ENCODE measurements at regions not wholly inside any gene's neighbourhood (a gene's known extent, or its start where the extent isn't known, plus 50 kb on each side); places are given as distances from the start of the nearest gene placed in this dataset.

GRCh38 chr3:117314441-117315150 is 605.0 kb downstream of the TUSC7 start:
- no peak for FAIRE-seq

GRCh38 chr3:117322866-117323265 is 613.3 kb downstream of the TUSC7 start:
- FAIRE-seq: no peak

- no peak for FAIRE-seq
Measured at GRCh38 chr3:117346901-117347300, 637.3 kb downstream of the TUSC7 start.

- FAIRE-seq: no peak
Measured at GRCh38 chr3:117348884-117349283, 639.3 kb downstream of the TUSC7 start.

GRCh38 chr3:117349566-117349965 is 640.0 kb downstream of the TUSC7 start:
- no peak for FAIRE-seq

DNA sequence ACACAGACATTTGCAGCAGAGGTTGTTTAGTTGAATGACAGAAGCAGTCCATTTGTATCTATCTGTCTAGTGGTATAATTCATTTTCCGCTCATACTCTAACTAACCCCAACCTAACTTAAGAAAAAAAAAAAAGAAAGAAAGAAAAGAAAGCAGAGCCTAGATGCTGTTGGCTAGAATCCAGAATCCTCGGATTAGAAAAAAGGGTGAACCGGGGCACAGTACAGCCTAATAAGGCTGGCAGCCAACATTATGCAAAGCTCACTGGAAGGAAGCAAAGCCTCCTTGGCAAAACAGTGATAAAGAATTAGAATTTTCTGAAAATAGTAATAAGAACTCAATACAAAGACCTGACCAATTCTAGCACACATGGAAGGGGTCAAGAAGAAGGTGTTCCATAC is 640.8 kb downstream of the TUSC7 start:
- FAIRE-seq: no peak

DNA sequence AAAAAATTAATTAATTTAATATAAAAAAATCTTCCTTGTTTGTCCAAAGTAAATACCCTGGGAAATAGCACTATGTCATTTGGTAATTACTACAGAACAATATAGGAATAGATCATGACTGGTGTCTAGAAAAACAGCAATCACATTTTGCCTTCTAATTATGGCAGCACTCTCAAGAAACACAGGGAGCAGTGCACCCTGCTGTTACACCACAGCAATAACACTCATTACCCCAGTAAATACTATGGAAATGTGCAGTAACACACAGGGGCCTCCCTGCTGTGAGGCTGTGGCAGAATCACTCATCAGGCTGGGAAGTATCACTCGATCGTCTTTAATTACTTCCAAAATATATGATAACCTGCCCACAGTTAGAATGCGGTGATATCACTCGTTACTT is 646.0 kb downstream of the TUSC7 start:
- FAIRE-seq: no peak

DNA sequence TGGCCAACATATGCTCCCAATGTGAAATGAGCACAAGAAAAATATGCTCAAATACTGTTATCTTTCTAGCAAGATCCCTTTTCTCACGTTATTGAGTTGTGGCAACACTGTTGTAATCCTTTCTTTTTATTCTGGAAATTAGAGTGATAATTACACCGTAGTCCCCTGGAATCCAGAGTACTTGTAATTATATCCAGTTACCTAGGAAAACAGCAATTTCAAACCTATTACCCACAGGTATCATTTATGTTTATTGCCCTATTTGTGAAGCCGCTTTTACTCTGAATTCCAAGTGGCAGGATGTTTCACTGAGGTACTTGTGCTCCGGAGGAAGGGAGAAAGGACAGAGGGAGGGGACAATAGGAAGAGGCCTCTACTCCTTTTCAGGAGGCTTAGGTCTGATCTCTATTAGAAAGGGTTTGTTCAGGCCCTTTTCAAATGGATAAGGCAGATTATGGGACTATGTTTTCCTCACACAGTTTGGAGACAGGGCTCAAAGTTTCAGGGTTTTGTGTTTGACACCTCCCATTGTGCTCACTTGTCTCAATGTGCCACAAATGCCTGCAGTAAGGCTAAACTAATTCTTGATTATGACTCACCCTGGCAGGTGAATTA is 646.6 kb downstream of the TUSC7 start:
- no peak for FAIRE-seq

- FAIRE-seq: no peak
Measured at GRCh38 chr3:117358717-117359314, 649.2 kb downstream of the TUSC7 start.

DNA sequence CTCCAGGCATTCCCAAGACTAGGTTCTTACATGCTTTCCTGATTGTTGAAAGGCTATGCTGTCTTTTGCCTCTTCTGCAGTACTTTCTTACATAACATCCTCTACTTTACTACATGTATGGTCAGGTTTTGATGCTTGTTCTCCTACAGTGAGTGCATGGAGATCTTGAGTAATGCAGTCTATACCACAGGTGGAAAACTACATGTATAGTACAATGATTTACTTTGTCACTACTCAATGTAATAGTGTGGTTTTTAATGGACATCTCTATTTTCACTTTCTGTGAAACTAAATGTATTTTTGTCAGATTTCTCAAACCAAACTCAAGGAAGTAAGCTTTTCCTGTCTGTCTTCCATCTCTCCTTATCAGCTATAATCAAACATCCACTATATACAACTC is 657.0 kb downstream of the TUSC7 start:
- FAIRE-seq: no peak

- no peak for FAIRE-seq
Measured at GRCh38 chr3:117367861-117368260, 658.3 kb downstream of the TUSC7 start.

DNA sequence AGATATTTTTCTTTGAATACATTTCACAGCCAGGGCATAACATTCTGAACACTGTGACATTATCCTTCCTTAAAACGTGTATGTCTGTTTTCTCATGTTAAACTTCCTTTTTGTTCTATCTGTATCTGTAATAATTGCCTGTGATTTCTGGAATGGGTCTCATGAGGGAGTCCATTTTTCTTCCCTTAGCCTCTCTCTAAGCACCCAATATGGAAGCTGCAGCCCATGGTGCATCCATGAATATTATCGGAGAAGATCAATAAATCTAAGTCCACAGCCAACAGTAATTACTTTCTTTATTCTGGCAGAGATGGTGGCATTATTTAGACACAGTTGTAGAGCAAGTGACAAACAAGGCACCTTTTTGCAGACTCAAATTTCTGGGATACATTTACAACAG is 671.1 kb downstream of the TUSC7 start:
- FAIRE-seq: no peak

- FAIRE-seq: no peak
Measured at GRCh38 chr3:117393119-117393518, 683.5 kb downstream of the TUSC7 start.

DNA sequence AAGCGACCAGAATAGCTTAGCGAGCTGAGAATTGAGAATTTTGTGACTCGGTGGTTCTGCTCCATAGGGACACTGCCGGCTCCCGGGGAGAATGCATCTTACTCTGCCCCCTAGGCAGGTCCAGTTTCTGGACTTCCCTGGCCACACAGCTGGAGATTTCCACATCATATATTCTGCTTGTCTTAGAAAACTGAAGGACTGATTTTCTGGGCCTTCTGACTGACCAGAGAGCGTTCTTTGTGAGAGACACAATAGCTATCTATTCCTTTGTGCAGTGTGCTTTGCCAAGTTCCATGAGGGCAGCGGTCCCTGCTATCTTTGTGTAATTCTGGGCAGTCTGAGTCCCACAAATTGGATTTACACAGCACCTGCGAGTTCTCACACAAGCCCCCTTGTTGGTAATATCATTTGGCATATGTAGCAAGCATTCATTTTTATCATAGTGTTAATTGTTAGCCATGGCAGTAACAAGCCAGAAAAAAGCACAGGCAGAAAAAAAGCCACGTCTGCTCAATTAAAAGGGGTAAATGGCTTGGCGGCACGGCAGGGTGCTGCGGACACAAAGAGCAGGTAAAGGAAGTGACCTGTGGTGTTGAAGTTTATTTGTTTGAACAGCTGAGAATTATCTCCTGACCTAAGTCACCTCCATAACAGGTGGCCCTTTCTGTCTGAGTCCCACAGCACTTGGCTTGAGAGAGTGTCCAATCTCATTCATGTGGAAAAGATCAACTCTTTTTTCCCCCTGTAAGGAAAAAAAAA is 688.7 kb downstream of the TUSC7 start:
- FAIRE-seq: no peak

- no peak for FAIRE-seq
Measured at GRCh38 chr3:117399311-117400078, 689.9 kb downstream of the TUSC7 start.

GRCh38 chr3:117400303-117400702 is 690.7 kb downstream of the TUSC7 start:
- FAIRE-seq: no peak

- FAIRE-seq: no peak
Measured at GRCh38 chr3:117404141-117404540, 694.6 kb downstream of the TUSC7 start.

- no peak for FAIRE-seq
Measured at GRCh38 chr3:117404730-117405129, 695.2 kb downstream of the TUSC7 start.

DNA sequence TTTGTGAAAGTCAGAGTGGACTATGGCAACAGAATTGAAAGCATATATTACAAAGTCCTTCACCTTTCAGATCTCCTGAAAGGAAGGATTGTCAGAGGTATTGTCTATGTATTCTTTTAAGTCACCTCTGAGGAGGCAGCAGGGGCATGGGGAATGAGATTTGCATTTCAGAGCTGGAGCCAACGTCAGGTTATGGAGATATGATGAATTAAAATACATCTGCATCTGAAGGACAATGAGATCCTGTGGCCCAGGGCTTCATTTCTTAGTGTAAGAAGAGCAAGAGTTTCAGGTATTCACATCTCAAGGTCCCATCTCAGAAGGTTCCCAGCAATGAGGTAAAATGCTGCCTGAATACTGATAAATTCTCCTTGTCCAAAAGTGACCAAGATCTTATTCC is 695.8 kb downstream of the TUSC7 start:
- no peak for FAIRE-seq

- FAIRE-seq: no peak
Measured at GRCh38 chr3:117407317-117407716, 697.7 kb downstream of the TUSC7 start.

DNA sequence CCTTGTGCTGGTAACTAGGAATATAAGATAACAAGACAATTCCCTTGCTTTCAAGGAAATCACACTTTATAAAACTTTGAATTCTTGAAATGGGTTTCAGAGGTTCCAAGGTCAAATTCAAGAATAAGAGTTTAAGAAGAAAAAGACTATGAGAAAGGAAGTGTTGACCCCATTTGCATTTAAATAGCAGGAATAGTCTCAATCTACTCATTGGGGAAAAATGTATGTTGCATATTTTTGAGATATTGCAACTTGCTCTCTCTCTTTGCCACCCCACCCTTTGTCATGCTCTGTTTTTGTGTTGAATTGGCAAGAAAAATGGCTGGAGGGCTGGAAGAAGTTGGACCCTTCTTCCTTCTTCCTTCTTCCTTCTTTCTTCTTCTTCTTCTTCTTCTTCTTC is 699.2 kb downstream of the TUSC7 start:
- FAIRE-seq: no peak

DNA sequence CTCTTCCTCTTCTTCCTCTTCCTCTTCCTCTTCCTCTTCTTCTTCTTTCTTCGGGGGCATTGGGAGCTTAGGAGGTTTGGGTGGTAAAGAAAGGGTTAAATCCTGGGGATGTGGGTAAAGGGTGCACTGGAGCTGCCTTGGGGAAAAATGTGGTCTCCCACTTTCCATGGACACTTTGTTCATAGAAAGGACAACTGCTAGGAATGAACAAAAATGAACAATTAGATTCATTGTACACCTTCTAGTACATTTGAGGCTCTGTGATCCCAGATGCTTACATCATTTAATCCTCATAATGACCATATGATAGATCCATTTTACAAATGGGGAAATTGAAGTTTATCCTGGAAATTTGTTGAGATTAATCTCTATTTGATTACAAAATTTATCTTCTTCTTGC is 699.7 kb downstream of the TUSC7 start:
- no peak for FAIRE-seq

All from colon (tissue), 2 donors.